Inflammatory macrophage (primary cell): ENCODE measurements at regions not wholly inside any gene's neighbourhood (a gene's known extent, or its start where the extent isn't known, plus 50 kb on each side); places are given as distances from the start of the nearest gene placed in this dataset.

Source experiments
- DNase-seq, 2 donors: peaks; one replicate each; pipeline ENCODE4 v3.0.0-alpha.2; 2020 to 2022

GRCh38 chr6:2426561-2427340 lies 181.3 kb upstream of the GMDS start:
- peak; percentile 30 to 43 for DNase-seq

- DNase-seq, result no peak
These were observed 170.8 kb upstream of the GMDS start for GRCh38 chr6:2416128-2416712.

GRCh38 chr6:2414885-2415547 lies 169.6 kb upstream of the GMDS start:
- no peak for DNase-seq

- no peak for DNase-seq
These were observed 167.3 kb upstream of the GMDS start for GRCh38 chr6:2412731-2413130.

- peak; percentile 76 to 77 for DNase-seq
These were observed 165.4 kb upstream of the GMDS start for GRCh38 chr6:2410656-2411380.

GRCh38 chr6:2407525-2407924 lies 162.1 kb upstream of the GMDS start:
- peak; percentile 16 to 46 for DNase-seq

- DNase-seq, result no peak
These were observed 159.0 kb upstream of the GMDS start for GRCh38 chr6:2404211-2404929.

GRCh38 chr6:2403546-2403945 lies 158.1 kb upstream of the GMDS start:
- no peak for DNase-seq

GRCh38 chr6:2396846-2397630 lies 151.6 kb upstream of the GMDS start:
- DNase-seq, result no peak

- DNase-seq, result no peak
These were observed 150.7 kb upstream of the GMDS start for GRCh38 chr6:2396042-2396657.

- DNase-seq, result no peak
These were observed 143.3 kb upstream of the GMDS start for GRCh38 chr6:2388554-2389324.

- no peak for DNase-seq
These were observed 142.0 kb upstream of the GMDS start for GRCh38 chr6:2387445-2387844.

- no peak for DNase-seq
These were observed 140.1 kb upstream of the GMDS start for GRCh38 chr6:2385471-2385983.

GRCh38 chr6:2384528-2384927 lies 139.1 kb upstream of the GMDS start:
- no peak for DNase-seq

GRCh38 chr6:2381872-2382661 lies 136.7 kb upstream of the GMDS start:
- no peak for DNase-seq

- no peak for DNase-seq
These were observed 133.7 kb upstream of the GMDS start for GRCh38 chr6:2378891-2379652.

GRCh38 chr6:2378046-2378657 lies 132.7 kb upstream of the GMDS start:
- DNase-seq, result no peak
